Liver (tissue), 8 donors: ENCODE measurements at regions not wholly inside any gene's neighbourhood (a gene's known extent, or its start where the extent isn't known, plus 50 kb on each side); places are given as distances from the start of the nearest gene placed in this dataset.
A peak's percentile ranks its signal among the peaks of the same experiment; 100 is the strongest.

Experiments
- DNase-seq: peaks from one replicate; pipeline ENCODE4 v3.0.0-alpha.2; 2017; ENCODE audit warnings: low spot score
- H3K27ac ChIP-seq, 2 donors: one replicate each; pipeline ENCODE4 v1.7.0; 2013; ENCODE audit warnings: inconsistent platforms in 2 of 2, low read length in 2 of 2, control low read depth in 1 of 2, low read depth in 1 of 2, mild to moderate bottlenecking in 1 of 2
- H3K27me3 ChIP-seq, 4 donors: one replicate each; pipeline versions ENCODE4 v1.6.1 to v1.7.0; 2013; ENCODE audit warnings: low read length in 3 of 4, inconsistent platforms in 1 of 4, mild to moderate bottlenecking in 1 of 4, moderate library complexity in 1 of 4; ENCODE audit not compliant: control insufficient read depth in 4 of 4, insufficient read depth in 4 of 4
- H3K36me3 ChIP-seq, 4 donors: one replicate each; pipeline versions ENCODE4 v1.6.1 to v1.7.0; 2013; ENCODE audit warnings: low read length in 3 of 4, mild to moderate bottlenecking in 3 of 4, low read depth in 1 of 4, moderate library complexity in 1 of 4; ENCODE audit not compliant: control insufficient read depth in 4 of 4, insufficient read depth in 3 of 4
- H3K4me1 ChIP-seq, 4 donors: one replicate each; pipeline versions ENCODE4 v1.6.1 to v1.7.0; 2013; ENCODE audit warnings: low read length in 3 of 4, mild to moderate bottlenecking in 3 of 4, moderate library complexity in 1 of 4; ENCODE audit not compliant: control insufficient read depth in 4 of 4, insufficient read depth in 4 of 4
- H3K4me3 ChIP-seq, 3 donors: one replicate each; pipeline versions ENCODE4 v1.6.1 to v1.7.0; 2013; ENCODE audit warnings: low read length in 3 of 3, control low read depth in 1 of 3, low read depth in 1 of 3, mild to moderate bottlenecking in 1 of 3
- H3K9ac ChIP-seq, 2 donors: one replicate each; pipeline ENCODE4 v1.7.0; 2013; ENCODE audit warnings: low read length in 2 of 2, mild to moderate bottlenecking in 2 of 2, moderate library complexity in 2 of 2, control low read depth in 1 of 2, low read depth in 1 of 2
- H3K9me3 ChIP-seq, 4 donors: one replicate each; pipeline versions ENCODE4 v1.6.1 to v1.7.0; 2013; ENCODE audit warnings: low read length in 3 of 4; ENCODE audit not compliant: control insufficient read depth in 4 of 4
- ATF3 ChIP-seq: IDR thresholded peaks from 2 replicates; pipeline ENCODE4 v1.6.1; 2016; ENCODE audit warnings: antibody characterized with exemption
- GABPA ChIP-seq, 2 donors: IDR thresholded peaks in 1 of 2; conservative IDR thresholded peaks in 1 of 2; 2 replicates each; pipeline ENCODE4 v1.6.1; 2016; ENCODE audit warnings: antibody characterized with exemption in 2 of 2, mild to moderate bottlenecking in 1 of 2, moderate library complexity in 1 of 2
- HNF4G ChIP-seq: IDR thresholded peaks from 2 replicates; pipeline ENCODE4 v1.6.1; 2016; ENCODE audit warnings: antibody characterized with exemption
- MAX ChIP-seq: IDR thresholded peaks from 2 replicates; pipeline ENCODE4 v1.6.1; 2016; ENCODE audit warnings: antibody characterized with exemption
- REST ChIP-seq: IDR thresholded peaks from 2 replicates; pipeline ENCODE4 v1.6.1; 2016; ENCODE audit warnings: antibody characterized with exemption, mild to moderate bottlenecking
- SP1 ChIP-seq: IDR thresholded peaks from 2 replicates; pipeline ENCODE4 v1.6.1; 2018; ENCODE audit warnings: antibody characterized with exemption, mild to moderate bottlenecking
- YY1 ChIP-seq: IDR thresholded peaks from 2 replicates; pipeline ENCODE4 v1.6.1; 2016; ENCODE audit warnings: antibody characterized with exemption, mild to moderate bottlenecking
- ZBTB33 ChIP-seq: IDR thresholded peaks from 2 replicates; pipeline ENCODE4 v1.6.1; 2016; ENCODE audit warnings: antibody characterized with exemption
- WGBS: extraction: QIAGEN DNeasy Blood & Tissue Kit; methylation state at CpG from one replicate; pipeline ENCODE4 v1.1.7; 2013; 5-methylcytosine and 5-hydroxymethylcytosine counted together
- TF ChIP-seq, protein P1 (sequence below): fragments of 150-350 bp; IDR thresholded peaks from 2 replicates; pipeline ENCODE4 v1.5.1; 2017; ENCODE audit warnings: improper control_type of control experiment, low read depth, low read length; ENCODE audit not compliant: missing input control
- donor health status: healthy.
- donor health status: healthy.
- donor health status: healthy.
- donor health status: healthy.
- donor health status: healthy.

- TF ChIP-seq, protein P1, sequence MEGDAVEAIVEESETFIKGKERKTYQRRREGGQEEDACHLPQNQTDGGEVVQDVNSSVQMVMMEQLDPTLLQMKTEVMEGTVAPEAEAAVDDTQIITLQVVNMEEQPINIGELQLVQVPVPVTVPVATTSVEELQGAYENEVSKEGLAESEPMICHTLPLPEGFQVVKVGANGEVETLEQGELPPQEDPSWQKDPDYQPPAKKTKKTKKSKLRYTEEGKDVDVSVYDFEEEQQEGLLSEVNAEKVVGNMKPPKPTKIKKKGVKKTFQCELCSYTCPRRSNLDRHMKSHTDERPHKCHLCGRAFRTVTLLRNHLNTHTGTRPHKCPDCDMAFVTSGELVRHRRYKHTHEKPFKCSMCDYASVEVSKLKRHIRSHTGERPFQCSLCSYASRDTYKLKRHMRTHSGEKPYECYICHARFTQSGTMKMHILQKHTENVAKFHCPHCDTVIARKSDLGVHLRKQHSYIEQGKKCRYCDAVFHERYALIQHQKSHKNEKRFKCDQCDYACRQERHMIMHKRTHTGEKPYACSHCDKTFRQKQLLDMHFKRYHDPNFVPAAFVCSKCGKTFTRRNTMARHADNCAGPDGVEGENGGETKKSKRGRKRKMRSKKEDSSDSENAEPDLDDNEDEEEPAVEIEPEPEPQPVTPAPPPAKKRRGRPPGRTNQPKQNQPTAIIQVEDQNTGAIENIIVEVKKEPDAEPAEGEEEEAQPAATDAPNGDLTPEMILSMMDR, result no peak
Observed at GRCh38 chr10:124220971-124221355, 127.6 kb upstream of the CHST15 start (continued).

- peak overlapping the region in 1 of 2 donors; percentile 42 for H3K27ac ChIP-seq
- H3K4me3 ChIP-seq, result no peak overlapping the region
- 54% methylated on average over 6 of the region's 6 CpGs for WGBS
Observed at GRCh38 chr10:124220547-124220946, 127.1 kb upstream of the CHST15 start.

GRCh38 chr10:124219655-124220054 is 126.3 kb upstream of the CHST15 start:
- TF ChIP-seq ATF3, result no peak
- TF ChIP-seq GABPA (IDR thresholded peaks at IDR 0.05 in 1 of 2, conservative IDR thresholded peaks at IDR 0.05 in 1 of 2), result no peak

More at GRCh38 chr10:124220547-124220946, 127.1 kb upstream of the CHST15 start:
- Histone ChIP-seq H3K9ac (no peak overlapping the region), H3K27me3 (peaks cover 0 to 5% (median 1%) of the 10 kb centered on the region in 4 donors), H3K36me3 (no peaks in the 10 kb centered on the region), H3K9me3 (no peaks in the 10 kb centered on the region), H3K4me1 (no peaks in the 10 kb centered on the region)
- no peak for DNase-seq
- TF ChIP-seq SP1, result no peak

GRCh38 chr10:124219062-124219461 is 125.7 kb upstream of the CHST15 start:
- Histone ChIP-seq H3K27me3 (peaks cover 0 to 5% (median 1%) of the 10 kb centered on the region in 4 donors), H3K36me3 (no peaks in the 10 kb centered on the region), H3K27ac (no peak overlapping the region), H3K4me3 (no peak overlapping the region), H3K9ac (no peak overlapping the region), H3K9me3 (no peaks in the 10 kb centered on the region), H3K4me1 (no peaks in the 10 kb centered on the region)
- WGBS, result 83% methylated on average over 12 of the region's 12 CpGs
- DNase-seq, result no peak
- TF ChIP-seq HNF4G, result no peak
- TF ChIP-seq MAX, result no peak
- TF ChIP-seq ATF3, result no peak
- no peak for TF ChIP-seq YY1
- no peak for TF ChIP-seq REST
- TF ChIP-seq ZBTB33, result no peak

More at GRCh38 chr10:124219655-124220054, 126.3 kb upstream of the CHST15 start:
- Histone ChIP-seq H3K36me3 (no peaks in the 10 kb centered on the region), H3K27me3 (peaks cover 0 to 5% (median 1%) of the 10 kb centered on the region in 4 donors), H3K27ac (no peak overlapping the region), H3K9me3 (no peaks in the 10 kb centered on the region), H3K4me3 (no peak overlapping the region), H3K9ac (no peak overlapping the region), H3K4me1 (no peaks in the 10 kb centered on the region)
- no peak for DNase-seq
- WGBS, result 71% methylated on average over 7 of the region's 7 CpGs
